GM23338 (cell line): ENCODE measurements at regions not wholly inside any gene's neighbourhood (a gene's known extent, or its start where the extent isn't known, plus 50 kb on each side); places are given as distances from the start of the nearest gene placed in this dataset.

Experiments used
- ETS1 ChIP-seq: IDR thresholded peaks from 2 replicates; pipeline ENCODE4 v1.6.1; 2016; ENCODE audit warnings: antibody characterized with exemption
- EZH2 ChIP-seq: fragments of 200-600 bp; sonication (generic); IDR thresholded peaks from one replicate; pipeline ENCODE4 v1.8.0; 2017; ENCODE audit warnings: antibody characterized with exemption, mild to moderate bottlenecking, low read depth; ENCODE audit not compliant: unreplicated experiment
- EZH2phosphoT487 ChIP-seq: fragments of 200-600 bp; sonication (generic); IDR thresholded peaks from one replicate; pipeline ENCODE4 v1.8.1; 2018; ENCODE audit warnings: antibody characterized with exemption; ENCODE audit not compliant: unreplicated experiment
- JUNB ChIP-seq: IDR thresholded peaks from one replicate; pipeline ENCODE4 v1.6.1; 2016; ENCODE audit warnings: antibody characterized with exemption; ENCODE audit not compliant: unreplicated experiment
- NANOG ChIP-seq: IDR thresholded peaks from 2 replicates; pipeline ENCODE4 v1.6.1; 2016; ENCODE audit warnings: antibody characterized with exemption, borderline replicate concordance
- ZNF114 ChIP-seq: fragments of 250-450 bp; sonication (Bioruptor Pico); IDR thresholded peaks from 2 replicates; pipeline ENCODE4 v1.5.0; 2020; ENCODE audit warnings: mild to moderate bottlenecking, moderate library complexity
- ZNF331 ChIP-seq: fragments of 250-450 bp; sonication (Bioruptor Pico); IDR thresholded peaks from 2 replicates; pipeline ENCODE4 v1.5.0; 2020; ENCODE audit warnings: low read depth, mild to moderate bottlenecking, moderate library complexity
- TF ChIP-seq, protein P1 (sequence below): fragments of 250-450 bp; sonication (Bioruptor Pico); IDR thresholded peaks from 2 replicates; pipeline ENCODE4 v1.5.0; 2020; ENCODE audit warnings: mild to moderate bottlenecking, moderate library complexity
- TF ChIP-seq, protein P2 (sequence below), 2 experiments: fragments of 200-600 bp in 1 of 2; sonication (generic) in 1 of 2; conservative IDR thresholded peaks; 2 replicates each; pipeline versions ENCODE4 v1.5.1 to v1.6.1; 2016 to 2017; ENCODE audit warnings: antibody characterized with exemption in 2 of 2, low read depth in 2 of 2, mild to moderate bottlenecking in 2 of 2, moderate library complexity in 1 of 2

DNA sequence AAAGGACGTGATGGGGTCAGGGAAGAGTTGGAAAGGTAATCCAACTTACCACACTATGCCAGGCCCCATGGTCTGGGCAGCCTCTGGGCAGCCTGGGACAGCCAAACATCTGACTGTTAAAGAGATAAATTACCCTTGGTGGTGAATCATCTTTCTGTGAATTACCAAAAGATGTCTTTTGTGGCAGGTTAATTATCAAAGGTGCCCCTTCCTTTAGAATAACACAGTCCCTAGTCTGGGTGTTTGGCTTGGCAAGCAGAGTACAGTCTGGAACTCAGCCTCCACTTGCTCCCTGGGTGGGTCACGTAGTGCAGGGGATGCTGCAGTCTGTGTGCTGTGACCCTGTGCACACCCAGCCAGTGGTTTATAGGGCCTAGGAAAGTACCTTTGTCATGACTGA is 113.1 kb downstream of the ZNF621 start (continued):
- TF ChIP-seq, protein P1, sequence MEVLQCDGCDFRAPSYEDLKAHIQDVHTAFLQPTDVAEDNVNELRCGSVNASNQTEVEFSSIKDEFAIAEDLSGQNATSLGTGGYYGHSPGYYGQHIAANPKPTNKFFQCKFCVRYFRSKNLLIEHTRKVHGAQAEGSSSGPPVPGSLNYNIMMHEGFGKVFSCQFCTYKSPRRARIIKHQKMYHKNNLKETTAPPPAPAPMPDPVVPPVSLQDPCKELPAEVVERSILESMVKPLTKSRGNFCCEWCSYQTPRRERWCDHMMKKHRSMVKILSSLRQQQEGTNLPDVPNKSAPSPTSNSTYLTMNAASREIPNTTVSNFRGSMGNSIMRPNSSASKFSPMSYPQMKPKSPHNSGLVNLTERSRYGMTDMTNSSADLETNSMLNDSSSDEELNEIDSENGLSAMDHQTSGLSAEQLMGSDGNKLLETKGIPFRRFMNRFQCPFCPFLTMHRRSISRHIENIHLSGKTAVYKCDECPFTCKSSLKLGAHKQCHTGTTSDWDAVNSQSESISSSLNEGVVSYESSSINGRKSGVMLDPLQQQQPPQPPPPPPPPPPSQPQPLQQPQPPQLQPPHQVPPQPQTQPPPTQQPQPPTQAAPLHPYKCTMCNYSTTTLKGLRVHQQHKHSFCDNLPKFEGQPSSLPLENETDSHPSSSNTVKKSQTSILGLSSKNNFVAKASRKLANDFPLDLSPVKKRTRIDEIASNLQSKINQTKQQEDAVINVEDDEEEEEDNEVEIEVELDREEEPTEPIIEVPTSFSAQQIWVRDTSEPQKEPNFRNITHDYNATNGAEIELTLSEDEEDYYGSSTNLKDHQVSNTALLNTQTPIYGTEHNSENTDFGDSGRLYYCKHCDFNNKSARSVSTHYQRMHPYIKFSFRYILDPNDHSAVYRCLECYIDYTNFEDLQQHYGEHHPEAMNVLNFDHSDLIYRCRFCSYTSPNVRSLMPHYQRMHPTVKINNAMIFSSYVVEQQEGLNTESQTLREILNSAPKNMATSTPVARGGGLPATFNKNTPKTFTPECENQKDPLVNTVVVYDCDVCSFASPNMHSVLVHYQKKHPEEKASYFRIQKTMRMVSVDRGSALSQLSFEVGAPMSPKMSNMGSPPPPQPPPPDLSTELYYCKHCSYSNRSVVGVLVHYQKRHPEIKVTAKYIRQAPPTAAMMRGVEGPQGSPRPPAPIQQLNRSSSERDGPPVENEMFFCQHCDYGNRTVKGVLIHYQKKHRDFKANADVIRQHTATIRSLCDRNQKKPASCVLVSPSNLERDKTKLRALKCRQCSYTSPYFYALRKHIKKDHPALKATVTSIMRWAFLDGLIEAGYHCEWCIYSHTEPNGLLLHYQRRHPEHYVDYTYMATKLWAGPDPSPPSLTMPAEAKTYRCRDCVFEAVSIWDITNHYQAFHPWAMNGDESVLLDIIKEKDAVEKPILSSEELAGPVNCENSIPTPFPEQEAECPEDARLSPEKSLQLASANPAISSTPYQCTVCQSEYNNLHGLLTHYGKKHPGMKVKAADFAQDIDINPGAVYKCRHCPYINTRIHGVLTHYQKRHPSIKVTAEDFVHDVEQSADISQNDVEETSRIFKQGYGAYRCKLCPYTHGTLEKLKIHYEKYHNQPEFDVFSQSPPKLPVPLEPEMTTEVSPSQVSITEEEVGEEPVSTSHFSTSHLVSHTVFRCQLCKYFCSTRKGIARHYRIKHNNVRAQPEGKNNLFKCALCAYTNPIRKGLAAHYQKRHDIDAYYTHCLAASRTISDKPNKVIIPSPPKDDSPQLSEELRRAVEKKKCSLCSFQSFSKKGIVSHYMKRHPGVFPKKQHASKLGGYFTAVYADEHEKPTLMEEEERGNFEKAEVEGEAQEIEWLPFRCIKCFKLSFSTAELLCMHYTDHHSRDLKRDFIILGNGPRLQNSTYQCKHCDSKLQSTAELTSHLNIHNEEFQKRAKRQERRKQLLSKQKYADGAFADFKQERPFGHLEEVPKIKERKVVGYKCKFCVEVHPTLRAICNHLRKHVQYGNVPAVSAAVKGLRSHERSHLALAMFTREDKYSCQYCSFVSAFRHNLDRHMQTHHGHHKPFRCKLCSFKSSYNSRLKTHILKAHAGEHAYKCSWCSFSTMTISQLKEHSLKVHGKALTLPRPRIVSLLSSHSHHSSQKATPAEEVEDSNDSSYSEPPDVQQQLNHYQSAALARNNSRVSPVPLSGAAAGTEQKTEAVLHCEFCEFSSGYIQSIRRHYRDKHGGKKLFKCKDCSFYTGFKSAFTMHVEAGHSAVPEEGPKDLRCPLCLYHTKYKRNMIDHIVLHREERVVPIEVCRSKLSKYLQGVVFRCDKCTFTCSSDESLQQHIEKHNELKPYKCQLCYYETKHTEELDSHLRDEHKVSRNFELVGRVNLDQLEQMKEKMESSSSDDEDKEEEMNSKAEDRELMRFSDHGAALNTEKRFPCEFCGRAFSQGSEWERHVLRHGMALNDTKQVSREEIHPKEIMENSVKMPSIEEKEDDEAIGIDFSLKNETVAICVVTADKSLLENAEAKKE (CRISPR knock-in tag) = no peak
- TF ChIP-seq EZH2phosphoT487 (no peak), ZNF331 (no peak), EZH2 (no peak), NANOG (no peak), ETS1 (no peak), ZNF114 (no peak), JUNB (no peak)
- TF ChIP-seq, protein P2, sequence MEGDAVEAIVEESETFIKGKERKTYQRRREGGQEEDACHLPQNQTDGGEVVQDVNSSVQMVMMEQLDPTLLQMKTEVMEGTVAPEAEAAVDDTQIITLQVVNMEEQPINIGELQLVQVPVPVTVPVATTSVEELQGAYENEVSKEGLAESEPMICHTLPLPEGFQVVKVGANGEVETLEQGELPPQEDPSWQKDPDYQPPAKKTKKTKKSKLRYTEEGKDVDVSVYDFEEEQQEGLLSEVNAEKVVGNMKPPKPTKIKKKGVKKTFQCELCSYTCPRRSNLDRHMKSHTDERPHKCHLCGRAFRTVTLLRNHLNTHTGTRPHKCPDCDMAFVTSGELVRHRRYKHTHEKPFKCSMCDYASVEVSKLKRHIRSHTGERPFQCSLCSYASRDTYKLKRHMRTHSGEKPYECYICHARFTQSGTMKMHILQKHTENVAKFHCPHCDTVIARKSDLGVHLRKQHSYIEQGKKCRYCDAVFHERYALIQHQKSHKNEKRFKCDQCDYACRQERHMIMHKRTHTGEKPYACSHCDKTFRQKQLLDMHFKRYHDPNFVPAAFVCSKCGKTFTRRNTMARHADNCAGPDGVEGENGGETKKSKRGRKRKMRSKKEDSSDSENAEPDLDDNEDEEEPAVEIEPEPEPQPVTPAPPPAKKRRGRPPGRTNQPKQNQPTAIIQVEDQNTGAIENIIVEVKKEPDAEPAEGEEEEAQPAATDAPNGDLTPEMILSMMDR (conservative IDR thresholded peaks at IDR 0.05; ENCODE audit: low read depth in 2 of 2) = no peak
